NOMO-1 treated with DMSO at 0.1 percent for 48 hours (cell line): ENCODE measurements at regions not wholly inside any gene's neighbourhood (a gene's known extent, or its start where the extent isn't known, plus 50 kb on each side); places are given as distances from the start of the nearest gene placed in this dataset.

Source experiments
- DNase-seq: peaks from one replicate; lab custom pipeline; 2025; ENCODE audit not compliant: unreplicated experiment; lab: John Stamatoyannopoulos, UW

DNA sequence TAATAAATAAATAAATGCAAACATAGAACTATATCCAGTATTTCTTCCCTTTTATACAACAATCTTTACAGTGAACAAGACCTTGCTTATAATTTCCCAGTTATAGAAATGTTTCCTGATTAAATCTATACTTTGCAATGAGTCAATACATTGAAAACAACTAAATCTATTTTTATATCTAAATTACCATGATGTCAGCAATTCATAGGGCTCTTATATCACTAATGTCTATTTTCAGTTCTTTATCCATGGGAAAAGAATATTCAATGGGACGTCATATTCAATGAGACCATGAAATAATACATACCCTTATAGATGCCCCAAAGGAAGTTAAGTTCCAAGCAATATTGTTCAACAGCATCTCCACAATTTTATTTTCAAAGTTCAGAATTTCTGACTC lies 359.9 kb downstream of the CASP12 start:
- DNase-seq, result no peak

DNA sequence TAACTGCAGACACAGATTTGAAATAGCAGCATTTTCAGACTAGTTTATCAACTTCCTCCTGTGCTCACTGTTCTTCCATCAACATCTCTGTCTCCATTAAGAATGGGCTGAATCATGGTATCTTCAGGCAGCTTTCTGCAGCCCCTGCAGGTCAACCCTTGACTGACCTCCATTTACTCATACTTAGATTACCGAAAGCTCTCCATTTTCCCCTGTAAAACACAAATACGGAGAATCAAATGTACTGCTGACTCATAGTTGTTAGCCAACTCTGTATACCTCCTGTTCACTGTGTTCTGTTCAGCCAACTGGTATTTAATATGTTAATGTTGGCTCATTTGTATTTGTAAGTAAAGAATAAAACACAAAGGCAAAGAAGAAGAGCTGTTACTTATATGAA lies 364.0 kb downstream of the CASP12 start:
- DNase-seq, result peak; percentile 51

GRCh38 chr11:104531894-104532293 lies 366.4 kb downstream of the CASP12 start:
- DNase-seq, result peak; percentile 90

DNA sequence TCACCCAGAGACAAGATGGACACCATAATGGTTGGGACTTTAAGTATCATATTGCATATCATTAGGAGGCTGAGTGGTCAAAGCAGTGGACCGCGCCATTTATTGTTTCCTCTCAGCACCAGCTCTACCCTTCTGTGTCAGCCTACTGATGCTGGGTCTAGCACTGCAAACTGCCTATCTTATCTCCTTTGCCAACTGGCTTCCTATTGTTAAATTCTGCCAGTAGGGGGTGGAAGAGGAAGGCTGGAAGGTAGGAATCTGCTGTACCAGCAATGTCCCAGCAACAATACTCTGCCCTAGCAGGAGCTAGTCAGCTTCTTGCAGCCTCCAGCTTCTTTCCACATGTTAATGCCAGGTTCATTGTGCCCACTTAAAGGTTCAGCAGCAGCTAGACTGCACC lies 367.1 kb upstream of the PDGFD start:
- DNase-seq, result no peak

- DNase-seq, result no peak
These were observed 366.0 kb upstream of the PDGFD start for GRCh38 chr11:104529906-104530305.

- no peak for DNase-seq
These were observed 365.3 kb upstream of the PDGFD start for GRCh38 chr11:104529213-104529612.

DNA sequence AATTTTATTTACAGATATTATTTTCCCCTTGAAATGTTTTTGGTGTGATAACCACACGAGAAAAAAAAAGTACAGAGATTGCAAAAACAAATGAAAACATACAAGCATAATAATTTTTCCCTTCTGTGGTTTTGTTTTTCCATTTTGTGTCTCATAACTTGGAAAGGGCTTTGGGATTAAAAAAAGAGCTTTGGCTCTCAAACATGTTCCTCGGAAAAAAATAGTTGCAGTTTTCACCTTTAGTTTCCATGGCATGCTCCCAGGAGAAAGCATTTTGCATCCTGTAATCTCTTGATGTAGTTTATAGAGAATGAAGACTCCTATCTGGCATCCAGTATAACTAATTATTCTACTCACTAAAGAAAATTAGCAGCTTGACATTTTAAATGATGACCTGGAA lies 362.1 kb upstream of the PDGFD start:
- DNase-seq, result no peak

DNA sequence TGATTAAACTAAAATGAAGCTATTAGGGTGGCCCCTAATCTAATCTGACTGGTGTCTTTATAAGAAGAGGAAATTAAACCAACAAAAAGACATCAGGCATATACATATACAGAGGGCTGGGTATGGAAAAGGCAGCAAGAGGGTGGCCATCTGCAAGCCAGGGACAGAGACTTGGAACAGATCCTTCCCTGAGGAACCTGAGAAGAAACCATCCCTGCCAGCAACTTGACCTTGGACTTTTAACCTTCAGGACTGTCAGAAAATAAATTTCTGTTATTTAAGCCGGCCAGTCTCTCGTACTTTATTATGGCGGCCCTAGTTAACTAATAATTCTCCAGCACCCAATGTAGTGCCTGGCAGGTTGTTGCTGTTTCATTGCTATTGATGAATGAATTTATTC lies 361.5 kb upstream of the PDGFD start:
- no peak for DNase-seq

DNA sequence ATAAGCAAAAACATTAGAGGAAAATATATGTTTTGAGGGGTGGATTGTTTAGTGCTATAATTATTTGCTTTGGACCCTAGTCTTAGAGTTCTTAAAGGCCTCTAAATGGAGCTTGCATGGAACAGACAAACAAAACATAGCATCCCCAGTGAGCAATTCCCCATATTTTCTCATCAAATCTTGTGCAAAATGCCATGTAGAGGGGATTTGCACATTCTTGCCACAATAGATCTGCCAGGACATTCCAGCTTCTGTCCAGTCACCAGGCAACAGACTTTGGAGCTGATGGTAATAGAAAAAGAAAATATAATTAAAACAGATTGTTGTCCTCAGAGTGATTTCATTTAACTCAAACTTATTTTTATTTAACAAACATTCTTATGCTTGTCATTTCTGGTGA lies 360.3 kb upstream of the PDGFD start:
- DNase-seq, result no peak

DNA sequence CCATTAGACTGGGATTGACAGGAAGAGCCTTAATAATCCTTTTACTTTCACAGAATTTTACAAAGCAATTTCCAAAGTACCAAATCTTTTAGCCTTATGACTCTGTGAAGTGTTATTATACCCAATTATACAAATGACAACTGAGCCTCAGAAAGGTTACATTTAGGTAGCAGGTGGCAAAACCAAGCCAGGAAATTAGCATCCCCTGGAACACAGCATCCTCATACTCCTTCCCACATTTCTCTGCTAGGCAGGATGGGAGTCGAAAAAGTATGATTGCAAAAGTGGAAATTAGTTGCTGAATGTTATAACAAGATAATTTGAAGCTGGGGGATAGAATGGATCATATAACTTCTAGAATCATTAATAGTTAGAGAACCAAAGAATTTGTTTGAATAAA lies 359.7 kb upstream of the PDGFD start:
- DNase-seq, result no peak

DNA sequence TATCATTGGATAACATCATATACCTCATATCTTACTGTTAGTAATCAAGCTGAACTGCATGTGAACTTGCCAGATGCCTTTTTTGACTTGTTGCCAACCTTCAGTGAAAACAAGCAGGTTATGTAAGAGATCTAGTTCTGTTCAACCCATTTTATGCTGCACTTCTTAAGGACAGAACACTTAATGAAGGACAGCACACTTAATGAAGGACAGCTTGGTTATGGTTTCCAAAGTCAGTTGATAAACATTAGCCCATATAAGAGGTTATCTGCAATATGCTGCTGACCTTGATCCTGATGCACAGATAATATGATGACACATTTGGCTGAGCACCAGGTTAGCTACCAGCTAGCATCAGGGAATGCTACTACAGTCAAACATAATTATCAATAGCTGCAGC lies 358.7 kb upstream of the PDGFD start:
- no peak for DNase-seq

GRCh38 chr11:104522123-104522522 lies 358.2 kb upstream of the PDGFD start:
- DNase-seq, result no peak

DNA sequence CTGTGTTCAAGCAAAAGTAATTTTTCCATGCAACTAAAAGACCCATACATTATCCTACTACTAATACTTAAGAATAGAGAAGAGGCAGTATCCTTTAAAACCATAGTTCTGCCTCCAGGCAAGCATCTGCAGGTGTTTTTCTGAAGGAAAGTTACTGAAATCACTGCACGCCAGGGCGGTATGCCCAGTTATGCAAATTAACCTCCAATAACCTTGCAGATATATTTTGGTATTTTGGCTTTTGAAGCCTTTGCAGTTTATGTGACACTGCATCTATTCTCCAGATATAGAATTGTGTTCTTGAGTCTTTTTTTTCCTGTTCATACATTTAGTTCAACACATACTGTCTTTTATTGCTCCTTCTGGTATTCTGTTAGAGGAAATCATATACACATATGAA lies 346.2 kb upstream of the PDGFD start:
- DNase-seq, result no peak

GRCh38 chr11:104490182-104490581 lies 326.2 kb upstream of the PDGFD start:
- DNase-seq, result no peak

- no peak for DNase-seq
These were observed 324.6 kb upstream of the PDGFD start for GRCh38 chr11:104488561-104488960.

- DNase-seq, result no peak
These were observed 323.3 kb upstream of the PDGFD start for GRCh38 chr11:104487046-104487806.

DNA sequence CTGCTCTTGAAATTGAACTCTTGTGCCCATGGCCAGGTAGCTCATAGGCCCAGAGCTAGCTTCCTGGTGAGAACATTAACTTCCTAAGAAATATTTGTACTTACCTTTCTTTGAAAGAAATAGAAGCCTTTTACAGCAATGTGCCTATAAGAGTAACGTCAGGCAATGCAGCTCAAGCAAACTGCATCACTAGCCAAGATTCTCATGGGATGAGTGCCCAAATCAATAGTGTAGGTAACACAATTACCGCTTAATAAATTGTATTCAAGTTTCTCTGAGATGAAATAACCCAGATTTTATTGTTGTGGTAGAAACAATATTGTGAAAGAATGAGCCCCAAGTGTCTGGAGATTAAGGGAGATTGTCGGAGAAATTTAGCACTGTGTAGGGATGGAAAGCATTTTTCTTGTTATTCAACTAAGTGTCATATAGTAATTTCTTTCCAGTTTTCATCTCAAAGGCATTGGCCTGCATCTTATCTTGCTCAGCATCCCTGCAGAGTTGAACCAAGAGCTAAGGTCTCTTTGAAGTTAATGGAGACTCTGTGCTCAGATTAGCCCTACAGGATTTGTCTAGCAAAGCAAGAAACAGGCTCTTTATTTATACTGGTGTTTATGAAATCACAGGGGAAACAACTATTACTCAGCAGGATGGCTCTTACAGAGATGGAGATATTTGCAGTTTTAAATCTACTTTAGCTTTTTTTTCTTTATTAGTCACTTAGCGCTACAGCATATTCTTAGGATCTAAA lies 321.0 kb upstream of the PDGFD start:
- no peak for DNase-seq

GRCh38 chr11:104476898-104477297 lies 313.0 kb upstream of the PDGFD start:
- no peak for DNase-seq

DNA sequence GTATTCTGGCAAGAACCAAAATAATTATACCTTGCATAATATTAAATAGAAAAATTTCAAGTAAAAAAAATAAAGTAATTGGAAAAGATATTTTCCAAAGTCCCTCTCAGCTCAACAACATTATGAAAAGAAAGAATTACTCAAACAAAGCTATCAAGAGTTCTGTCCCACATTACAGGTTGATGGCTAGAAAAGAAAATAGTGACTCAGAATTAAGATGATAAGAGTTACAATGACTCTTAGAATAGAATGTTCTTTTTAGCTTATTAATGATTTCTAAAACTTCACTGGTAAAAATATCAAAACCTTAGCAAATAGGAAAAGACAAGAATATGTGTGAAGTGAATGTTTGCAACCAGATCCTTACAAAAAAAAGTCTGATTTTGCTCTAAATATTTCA lies 312.5 kb upstream of the PDGFD start:
- no peak for DNase-seq

DNA sequence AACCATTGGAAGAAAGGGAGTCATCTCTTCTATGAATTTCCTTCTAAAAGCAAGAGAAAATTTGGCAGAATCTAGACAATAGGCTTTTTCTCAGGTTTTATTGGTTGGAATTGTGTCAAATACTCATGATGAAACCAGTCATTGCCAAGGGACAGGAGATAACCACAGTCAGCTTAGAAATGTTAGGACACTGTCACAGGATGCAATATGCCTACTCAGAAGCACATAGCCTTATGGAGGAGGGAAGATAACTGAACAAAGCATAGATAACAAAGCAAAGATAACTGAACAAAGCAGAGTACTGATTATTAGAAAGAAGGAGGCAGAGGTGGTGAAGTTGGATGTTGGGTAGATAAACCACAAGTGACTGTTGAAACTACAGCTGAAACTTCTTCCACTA lies 303.5 kb upstream of the PDGFD start:
- no peak for DNase-seq

DNA sequence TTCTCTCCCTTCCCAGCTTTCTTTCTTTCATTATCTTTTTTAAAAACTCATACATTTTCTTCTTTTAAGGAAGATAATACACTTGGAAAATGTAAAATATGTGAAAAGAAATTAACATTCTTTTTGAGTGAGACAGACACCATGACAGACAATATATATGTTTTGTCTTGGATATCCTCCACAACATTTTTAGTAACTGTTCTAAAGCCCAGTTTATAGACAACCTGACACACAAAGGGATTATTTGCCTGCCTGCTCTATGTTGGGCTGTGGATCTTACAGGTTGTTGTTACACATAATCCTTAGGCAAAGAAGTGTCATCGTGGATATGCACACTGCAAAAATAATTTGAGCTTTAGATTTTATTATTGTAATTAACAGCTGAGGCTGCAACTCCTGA lies 301.4 kb upstream of the PDGFD start:
- no peak for DNase-seq

- no peak for DNase-seq
These were observed 300.7 kb upstream of the PDGFD start for GRCh38 chr11:104464691-104465090.

GRCh38 chr11:104462341-104462740 lies 298.4 kb upstream of the PDGFD start:
- no peak for DNase-seq
